ENCODE measurements at regions not wholly inside any gene's neighbourhood (a gene's known extent, or its start where the extent isn't known, plus 50 kb on each side); places are given as distances from the start of the nearest gene placed in this dataset.

DNA sequence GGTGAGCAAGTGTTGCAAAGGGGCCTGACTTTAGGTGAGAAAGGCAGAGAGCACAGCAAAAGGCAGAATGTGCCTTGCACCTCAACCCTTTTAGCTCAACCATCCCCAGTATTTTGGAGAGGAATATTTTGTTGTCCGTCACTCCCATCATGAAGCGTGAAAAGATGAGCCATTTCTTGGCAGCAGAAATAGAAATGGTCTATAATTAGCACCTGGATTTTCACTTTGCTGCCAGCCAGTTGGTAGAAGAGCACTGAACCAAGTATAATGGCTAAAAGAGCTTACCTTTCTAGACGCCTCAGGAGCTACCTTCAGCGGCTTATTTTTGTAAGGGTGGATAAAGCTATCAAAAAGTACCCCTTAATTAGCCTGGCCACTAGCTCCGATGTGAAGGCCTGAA is 406.7 kb downstream of the OCA2 start:
- TF ChIP-seq CTCF (conservative IDR thresholded peaks at IDR 0.05 in 1 of 2, IDR thresholded peaks at IDR 0.05 in 1 of 2; ENCODE audit: extremely low read depth in 1 of 2, insufficient read depth in 1 of 2, low read depth in 1 of 2, low read length in 2 of 2): no peak
- TF ChIP-seq EZH2 (IDR thresholded peaks at IDR 0.05; ENCODE audit: borderline replicate concordance, low read length): no peak
